AG04449 (cell line): ENCODE measurements at regions not wholly inside any gene's neighbourhood (a gene's known extent, or its start where the extent isn't known, plus 50 kb on each side); places are given as distances from the start of the nearest gene placed in this dataset.

Experiments
- CTCF ChIA-PET: fragments of 350-600 bp; formaldehyde crosslinking; extraction: SDS; loops from one replicate; lab custom pipeline; 2021; ENCODE audit warnings: antibody characterized with exemption; lab: Yijun Ruan, JAX
- POLR2A ChIA-PET: fragments of 400-600, 350-600 bp; formaldehyde crosslinking; extraction: SDS; loops from one replicate; lab custom pipeline; 2020; ENCODE audit warnings: antibody characterized with exemption, inconsistent platforms; lab: Yijun Ruan, JAX
- DNase-seq: peaks from one replicate; pipeline ENCODE4 v3.0.0-alpha.2; 2010; ENCODE audit warnings: low read depth, low spot score
- H3K4me3 ChIP-seq: 2 replicates; pipeline ENCODE4 v1.5.1; 2011; ENCODE audit warnings: low read depth, mild to moderate bottlenecking, control low read depth, low read length
- CTCF ChIP-seq: IDR thresholded peaks from one replicate; pipeline ENCODE4 v1.5.1; 2011; ENCODE audit warnings: mild to moderate bottlenecking, moderate library complexity, low read length, control low read depth, inconsistent platforms; ENCODE audit not compliant: insufficient read depth; ENCODE audit errors: missing control alignments

DNA sequence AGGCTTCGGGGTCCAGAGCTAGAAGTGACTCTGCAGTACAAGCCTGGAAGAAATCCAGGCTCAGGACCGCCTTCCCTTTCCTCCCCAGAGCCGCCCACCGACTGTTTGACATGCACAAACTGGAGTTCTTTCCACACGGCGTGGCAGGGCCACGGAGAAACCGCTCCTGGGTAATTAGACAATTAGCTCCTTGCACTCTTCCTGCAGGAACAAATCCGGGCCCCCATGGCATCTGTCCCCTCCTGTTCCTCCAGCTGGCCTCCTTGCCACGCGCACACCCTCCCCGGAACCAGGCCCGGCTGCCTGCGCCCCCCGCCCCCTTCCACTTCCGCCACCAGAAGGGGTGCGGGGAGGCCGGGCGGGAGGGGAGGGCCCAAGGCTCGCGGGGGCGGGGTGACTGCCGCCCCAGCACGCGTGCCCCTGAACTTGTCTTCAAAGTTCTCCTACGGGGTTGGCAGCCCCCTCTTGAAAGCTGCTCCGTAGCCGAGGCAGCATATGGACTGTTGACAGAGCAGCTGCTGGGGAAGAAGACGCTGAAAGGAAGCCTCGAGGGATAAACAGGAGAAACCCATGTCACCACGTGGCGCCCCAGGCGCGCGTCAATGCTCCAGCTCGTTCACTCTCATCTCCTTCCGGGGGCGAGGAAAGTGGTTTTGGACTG, 74.3 kb downstream of the SEC61B start:
- H3K4me3 ChIP-seq, result peak overlapping the region; percentile 28
- ChIA-PET POLR2A (no interaction called here), CTCF (no interaction called here)
- no peak for DNase-seq
- no peak for TF ChIP-seq CTCF

GRCh38 chr9:99298614-99299013, 76.5 kb downstream of the SEC61B start:
- no peak for TF ChIP-seq CTCF
- ChIA-PET POLR2A (no interaction called here), CTCF (interaction anchor here (1.0 kb wide), 1 partner anchor 9 kb away, joined by 4 read pairs; no protein-coding TSS in a partner anchor)
- DNase-seq, result no peak
- H3K4me3 ChIP-seq, result no peak overlapping the region

DNA sequence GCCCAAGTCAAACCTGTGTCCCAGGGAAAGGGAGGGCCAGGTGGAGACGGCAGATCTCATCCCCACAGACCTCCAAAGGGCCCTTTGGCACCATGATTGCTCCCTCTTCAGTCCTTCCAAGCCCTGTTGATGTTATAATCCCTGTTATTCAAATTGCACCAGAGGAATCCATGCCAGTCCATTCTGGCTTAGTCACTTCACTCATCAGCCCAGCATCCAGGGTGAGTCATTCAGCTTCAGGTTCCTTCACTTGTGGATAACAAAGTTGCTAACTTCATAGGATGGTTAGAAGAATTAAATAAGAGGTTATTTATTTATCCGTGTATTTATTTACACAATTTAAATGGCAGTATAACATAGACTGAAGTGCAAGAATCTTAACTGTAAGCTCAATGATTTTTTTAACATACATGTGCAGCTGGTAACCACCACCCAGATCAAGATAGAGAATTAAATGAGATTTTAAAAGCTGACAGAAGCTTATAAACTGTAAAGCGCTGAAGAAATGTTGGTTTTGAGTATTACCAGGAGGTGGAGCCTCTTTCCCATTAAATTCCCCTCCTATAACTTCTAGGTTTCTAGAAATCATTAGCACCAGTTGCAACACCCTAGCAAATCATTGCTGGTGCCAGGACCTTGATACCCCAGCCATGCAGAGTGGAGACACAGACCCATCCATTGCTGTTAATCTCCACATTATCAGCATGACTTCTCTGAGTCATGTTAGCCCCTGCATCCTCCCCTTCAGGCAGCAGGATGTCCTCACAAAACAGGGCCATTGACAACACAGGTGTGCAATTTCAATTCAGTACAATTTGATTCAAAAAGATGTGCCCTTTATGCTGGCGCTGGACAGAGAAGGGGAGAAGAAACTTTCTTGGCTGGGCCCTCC, 77.4 kb downstream of the SEC61B start:
- POLR2A ChIA-PET, result no interaction called here
- peak; percentile 24 for DNase-seq
- CTCF ChIA-PET, result interaction anchor here (1.0 kb wide), 1 partner anchor 10 kb away, joined by 4 read pairs; no protein-coding TSS in a partner anchor
- H3K4me3 ChIP-seq, result no peak overlapping the region
- no peak for TF ChIP-seq CTCF

- no peak for DNase-seq
- ChIA-PET POLR2A (no interaction called here), CTCF (no interaction called here)
- TF ChIP-seq CTCF, result no peak
- H3K4me3 ChIP-seq, result no peak overlapping the region
These were observed 78.0 kb downstream of the SEC61B start for GRCh38 chr9:99300103-99300439.

GRCh38 chr9:99300603-99301002, 78.5 kb downstream of the SEC61B start:
- H3K4me3 ChIP-seq, result no peak overlapping the region
- no peak for TF ChIP-seq CTCF
- no peak for DNase-seq
- CTCF ChIA-PET, result no interaction called here
- POLR2A ChIA-PET, result no interaction called here

DNA sequence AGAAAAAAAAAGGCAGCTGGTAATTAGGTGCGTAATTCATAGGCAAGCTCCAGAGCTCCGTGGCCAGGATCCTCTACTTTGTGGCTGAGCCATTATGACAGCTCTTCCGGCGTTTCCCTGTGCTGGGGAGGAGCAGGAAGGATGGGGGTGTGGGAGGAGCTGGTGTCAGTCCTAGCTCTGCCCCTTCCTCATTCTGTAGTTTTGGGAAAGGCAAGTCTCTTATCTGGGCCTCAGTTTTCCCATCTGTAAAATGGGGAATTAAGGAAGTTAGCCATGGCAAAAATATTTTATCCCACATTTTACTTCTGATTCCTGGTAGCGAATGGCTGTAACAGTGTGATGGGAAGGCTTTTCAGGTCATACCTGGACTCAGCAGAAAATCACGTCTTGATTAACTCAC, 81.1 kb downstream of the SEC61B start:
- POLR2A ChIA-PET, result no interaction called here
- no peak overlapping the region for H3K4me3 ChIP-seq
- CTCF ChIA-PET, result no interaction called here
- no peak for TF ChIP-seq CTCF
- no peak for DNase-seq
